Cardiac muscle cell (in vitro differentiated cells and primary cell): ENCODE measurements at regions not wholly inside any gene's neighbourhood (a gene's known extent, or its start where the extent isn't known, plus 50 kb on each side); places are given as distances from the start of the nearest gene placed in this dataset.
"Not testable (repeated sequence)": the region's sequence is repeated elsewhere in the genome, so short reads cannot be mapped to it uniquely, and the experiment has no call there.

Experiments
- DNase-seq, 2 donors: peaks; one replicate each; pipeline versions ENCODE4 v3.0.0 to v3.0.0-alpha.2; 2010 to 2017; ENCODE audit warnings: low read depth in 1 of 2, low spot score in 1 of 2
- H3K27ac ChIP-seq: fragments of 200-600 bp; sonication (generic); 2 replicates; pipeline ENCODE4 v1.5.1; 2016
- H3K27me3 ChIP-seq: fragments of 200-600 bp; sonication (generic); 2 replicates; pipeline ENCODE4 v1.6.0; 2016; ENCODE audit warnings: control low read depth
- H3K36me3 ChIP-seq: fragments of 200-600 bp; sonication (generic); 2 replicates; pipeline ENCODE4 v1.5.1; 2016; ENCODE audit warnings: control low read depth
- H3K4me1 ChIP-seq: fragments of 200-600 bp; sonication (generic); 2 replicates; pipeline ENCODE4 v1.8.1; 2017; ENCODE audit warnings: low read depth, mild to moderate bottlenecking, mixed run types
- H3K4me3 ChIP-seq: fragments of 200-600 bp; sonication (generic); 2 replicates; pipeline ENCODE4 v1.5.1; 2016; ENCODE audit warnings: mild to moderate bottlenecking
- H3K9me3 ChIP-seq: fragments of 200-600 bp; sonication (generic); 2 replicates; pipeline ENCODE4 v1.5.1; 2017; ENCODE audit warnings: low read depth, mild to moderate bottlenecking, control low read depth
- CTCF ChIP-seq: IDR thresholded peaks from 2 replicates; pipeline ENCODE4 v1.5.1; 2012; ENCODE audit warnings: low read depth, mild to moderate bottlenecking, low read length

DNA sequence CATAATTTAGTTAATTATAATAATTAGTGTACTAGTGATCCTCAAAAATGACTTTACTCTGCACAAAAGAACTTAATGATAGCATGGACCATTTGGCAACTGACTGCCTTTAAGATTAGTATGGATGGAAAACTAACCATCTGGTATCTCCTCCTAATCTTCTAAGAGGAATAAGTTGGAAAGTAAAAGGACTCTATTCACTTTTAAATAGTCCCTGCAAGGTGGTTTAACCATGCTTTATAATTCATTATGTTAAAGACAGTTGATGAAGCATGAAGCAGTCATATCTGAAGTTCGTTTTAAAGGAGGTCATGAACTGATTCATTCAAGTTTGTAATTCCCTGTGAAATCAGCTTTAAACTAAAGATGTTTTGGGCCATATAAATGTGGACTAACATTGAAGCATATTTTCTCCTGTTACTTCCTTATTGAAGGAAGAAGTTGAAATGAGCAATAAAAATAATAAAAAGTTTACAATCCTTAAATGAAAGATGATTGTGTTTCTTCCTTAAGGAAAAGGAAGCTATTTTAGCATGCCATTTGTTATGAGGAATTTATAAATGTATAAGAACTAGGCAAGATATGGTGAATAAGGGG lies 446.0 kb downstream of the XIRP2 start:
- TF ChIP-seq CTCF: no peak
- H3K27ac ChIP-seq: no peak overlapping the region
- H3K4me3 ChIP-seq: no peak overlapping the region
- H3K36me3 ChIP-seq: no peaks in the 10 kb centered on the region
- H3K9me3 ChIP-seq: no peaks in the 10 kb centered on the region
- no peaks in the 10 kb centered on the region for H3K27me3 ChIP-seq
- peaks cover 35% of the 10 kb centered on the region for H3K4me1 ChIP-seq
- DNase-seq: no peak

DNA sequence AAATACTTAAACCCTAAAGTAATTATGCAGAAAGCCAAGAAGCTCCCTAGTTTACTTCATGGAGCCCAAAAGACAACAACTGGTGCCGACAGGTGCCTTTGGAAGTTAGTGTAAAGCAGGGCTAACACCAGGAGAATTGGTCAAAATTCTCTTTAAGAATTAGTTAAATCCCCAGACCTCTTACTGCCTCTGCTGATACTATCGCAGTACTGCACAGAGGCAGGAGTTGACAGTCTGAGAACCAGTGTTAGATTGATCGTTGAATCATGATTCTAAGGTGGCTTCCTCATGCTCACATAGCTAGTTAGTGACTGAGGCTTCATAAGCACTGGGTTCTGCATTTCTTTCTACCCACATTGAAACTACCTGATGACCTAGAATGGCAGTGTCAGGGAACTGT lies 445.0 kb downstream of the XIRP2 start:
- no peak for TF ChIP-seq CTCF
- no peak overlapping the region for H3K4me3 ChIP-seq
- H3K9me3 ChIP-seq: no peaks in the 10 kb centered on the region
- H3K27me3 ChIP-seq: no peaks in the 10 kb centered on the region
- DNase-seq: peak in 1 of 2 donors; percentile 9
- H3K4me1 ChIP-seq: peaks cover 35% of the 10 kb centered on the region
- no peaks in the 10 kb centered on the region for H3K36me3 ChIP-seq
- peak overlapping the region; percentile 40 for H3K27ac ChIP-seq

DNA sequence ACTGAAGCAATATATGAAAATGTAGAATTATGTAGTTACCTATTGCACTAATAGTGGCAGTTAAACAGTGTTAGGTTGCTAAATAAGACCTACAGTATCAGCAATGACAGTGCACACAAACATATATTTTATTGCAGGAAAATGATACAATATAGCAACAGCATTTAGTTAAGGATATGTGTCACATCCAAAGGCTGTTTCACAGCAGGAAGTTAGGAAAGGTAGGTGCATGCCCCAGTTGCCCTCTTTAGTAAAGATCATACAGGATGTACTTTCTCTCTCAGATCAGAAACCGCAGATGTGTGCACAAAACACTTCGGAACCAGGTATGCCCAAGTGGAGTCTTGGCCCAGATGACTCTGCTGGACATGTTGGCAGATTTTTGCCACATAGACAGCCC lies 444.1 kb downstream of the XIRP2 start:
- no peaks in the 10 kb centered on the region for H3K9me3 ChIP-seq
- DNase-seq: no peak
- H3K27me3 ChIP-seq: no peaks in the 10 kb centered on the region
- peaks cover 35% of the 10 kb centered on the region for H3K4me1 ChIP-seq
- TF ChIP-seq CTCF: no peak
- H3K27ac ChIP-seq: peak overlapping the region; percentile 40
- H3K36me3 ChIP-seq: no peaks in the 10 kb centered on the region
- H3K4me3 ChIP-seq: no peak overlapping the region

- Histone ChIP-seq H3K4me1 (peaks cover 35% of the 10 kb centered on the region), H3K9me3 (no peaks in the 10 kb centered on the region), H3K36me3 (no peaks in the 10 kb centered on the region), H3K27me3 (no peaks in the 10 kb centered on the region), H3K4me3 (no peak overlapping the region), H3K27ac (peak overlapping the region; percentile 40)
- DNase-seq: peak in 1 of 2 donors; percentile 57
- peak; percentile 12 for TF ChIP-seq CTCF
Measured at GRCh38 chr2:167331636-167332232, 443.5 kb downstream of the XIRP2 start.

GRCh38 chr2:167328808-167329207 lies 440.5 kb downstream of the XIRP2 start:
- not testable (repeated sequence) for DNase-seq, H3K27me3 ChIP-seq, H3K4me3 ChIP-seq, H3K36me3 ChIP-seq, H3K9me3 ChIP-seq, H3K27ac ChIP-seq
- peaks cover 27% of the 10 kb centered on the region for H3K4me1 ChIP-seq

- no peaks in the 10 kb centered on the region for H3K9me3 ChIP-seq
- H3K4me3 ChIP-seq: no peak overlapping the region
- DNase-seq: no peak
- H3K36me3 ChIP-seq: no peaks in the 10 kb centered on the region
- no peaks in the 10 kb centered on the region for H3K4me1 ChIP-seq
- no peak for TF ChIP-seq CTCF
- no peaks in the 10 kb centered on the region for H3K27me3 ChIP-seq
- no peak overlapping the region for H3K27ac ChIP-seq
Measured at GRCh38 chr2:167322795-167323194, 434.5 kb downstream of the XIRP2 start.
